ENCODE measurements at regions not wholly inside any gene's neighbourhood (a gene's known extent, or its start where the extent isn't known, plus 50 kb on each side); places are given as distances from the start of the nearest gene placed in this dataset.

DNA sequence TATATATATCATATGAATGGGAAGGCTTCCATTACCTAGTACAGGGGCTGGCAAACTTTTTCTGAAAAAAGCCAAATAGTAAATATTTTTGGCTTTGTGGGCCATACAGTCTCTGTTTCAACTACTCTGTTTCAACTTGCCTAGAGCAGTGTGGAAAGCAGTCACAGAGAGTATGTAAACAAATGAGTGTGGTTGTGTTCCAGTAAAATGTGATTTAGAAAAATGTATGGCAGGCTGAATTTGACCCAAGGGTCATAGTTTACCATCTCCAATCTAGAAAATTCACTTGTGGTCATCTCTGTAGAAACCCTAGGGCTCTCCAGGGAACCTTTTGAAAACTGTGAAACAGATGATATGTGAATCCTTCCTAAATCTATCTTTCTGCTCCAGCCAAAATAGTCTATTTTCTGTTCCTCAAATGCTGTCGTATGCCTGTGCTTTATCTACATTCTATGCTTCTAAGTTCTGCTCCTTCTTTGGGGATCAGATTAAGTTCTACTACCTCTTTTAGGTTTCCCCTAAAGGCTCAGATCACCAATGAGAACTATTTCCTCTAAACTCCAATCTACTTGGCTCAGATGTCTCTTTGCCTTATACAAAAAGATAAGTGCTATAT lies 356.2 kb downstream of the METTL15 start:
- Histone ChIP-seq H3K4me1 (ENCODE audit: insufficient read depth, low read length) (no peaks in the 10 kb centered on the region), H2AFZ (ENCODE audit: low read depth, low read length) (no peak overlapping the region), H3K27me3 (ENCODE audit: insufficient read depth, low read length, poor library complexity) (no peaks in the 10 kb centered on the region), H3K36me3 (ENCODE audit: insufficient read depth, low read length) (no peaks in the 10 kb centered on the region), H3K9me3 (ENCODE audit: insufficient read depth, low read length, severe bottlenecking) (no peaks in the 10 kb centered on the region), H3K9ac (ENCODE audit: low read depth, low read length) (no peak overlapping the region), H3K4me3 (ENCODE audit: low read depth in 1 of 2, low read length in 2 of 2) (no peak overlapping the region), H3K27ac (ENCODE audit: low read length) (no peak overlapping the region), H3K4me2 (ENCODE audit: insufficient read depth, low read length) (no peak overlapping the region), H3K79me2 (ENCODE audit: insufficient read depth, low read length) (no peaks in the 10 kb centered on the region), H4K20me1 (ENCODE audit: insufficient read depth, low read length) (no peaks in the 10 kb centered on the region)
- no peak for ATAC-seq (ENCODE audit: insufficient read depth, low read depth)
- TF ChIP-seq EZH2 (IDR thresholded peaks at IDR 0.05; ENCODE audit: borderline replicate concordance, low read depth, low read length, severe bottlenecking): no peak
- TF ChIP-seq, protein P1, sequence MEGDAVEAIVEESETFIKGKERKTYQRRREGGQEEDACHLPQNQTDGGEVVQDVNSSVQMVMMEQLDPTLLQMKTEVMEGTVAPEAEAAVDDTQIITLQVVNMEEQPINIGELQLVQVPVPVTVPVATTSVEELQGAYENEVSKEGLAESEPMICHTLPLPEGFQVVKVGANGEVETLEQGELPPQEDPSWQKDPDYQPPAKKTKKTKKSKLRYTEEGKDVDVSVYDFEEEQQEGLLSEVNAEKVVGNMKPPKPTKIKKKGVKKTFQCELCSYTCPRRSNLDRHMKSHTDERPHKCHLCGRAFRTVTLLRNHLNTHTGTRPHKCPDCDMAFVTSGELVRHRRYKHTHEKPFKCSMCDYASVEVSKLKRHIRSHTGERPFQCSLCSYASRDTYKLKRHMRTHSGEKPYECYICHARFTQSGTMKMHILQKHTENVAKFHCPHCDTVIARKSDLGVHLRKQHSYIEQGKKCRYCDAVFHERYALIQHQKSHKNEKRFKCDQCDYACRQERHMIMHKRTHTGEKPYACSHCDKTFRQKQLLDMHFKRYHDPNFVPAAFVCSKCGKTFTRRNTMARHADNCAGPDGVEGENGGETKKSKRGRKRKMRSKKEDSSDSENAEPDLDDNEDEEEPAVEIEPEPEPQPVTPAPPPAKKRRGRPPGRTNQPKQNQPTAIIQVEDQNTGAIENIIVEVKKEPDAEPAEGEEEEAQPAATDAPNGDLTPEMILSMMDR (IDR thresholded peaks at IDR 0.05; ENCODE audit: borderline replicate concordance, extremely low read depth, low read length, poor library complexity, severe bottlenecking): no peak
- DNase-seq: no peak

DNA sequence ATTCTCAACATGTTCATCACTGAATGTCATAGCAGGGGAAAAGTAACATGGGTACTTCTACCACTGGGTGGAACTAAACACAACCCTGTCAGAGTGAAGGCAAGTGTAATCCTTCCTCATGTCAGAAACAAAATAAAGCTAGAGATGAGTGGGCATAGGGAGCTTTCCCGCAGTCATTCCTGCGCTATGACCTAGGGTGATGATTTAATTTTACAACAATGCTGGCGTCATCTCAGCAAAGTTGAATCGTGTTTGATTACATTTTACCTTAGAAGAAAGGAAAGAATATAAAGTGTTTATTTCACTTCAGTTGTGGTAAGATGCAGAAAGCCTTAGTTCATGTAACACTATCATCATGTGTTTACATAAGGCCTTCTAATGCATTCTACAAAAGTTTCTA lies 355.6 kb downstream of the METTL15 start:
- Histone ChIP-seq H3K27ac (ENCODE audit: low read length) (no peak overlapping the region), H3K4me1 (ENCODE audit: insufficient read depth, low read length) (no peaks in the 10 kb centered on the region), H3K9ac (ENCODE audit: low read depth, low read length) (no peak overlapping the region), H3K27me3 (ENCODE audit: insufficient read depth, low read length, poor library complexity) (no peaks in the 10 kb centered on the region), H2AFZ (ENCODE audit: low read depth, low read length) (no peak overlapping the region), H3K36me3 (ENCODE audit: insufficient read depth, low read length) (no peaks in the 10 kb centered on the region), H3K4me2 (ENCODE audit: insufficient read depth, low read length) (no peak overlapping the region), H3K4me3 (ENCODE audit: low read depth in 1 of 2, low read length in 2 of 2) (no peak overlapping the region), H4K20me1 (ENCODE audit: insufficient read depth, low read length) (no peaks in the 10 kb centered on the region), H3K79me2 (ENCODE audit: insufficient read depth, low read length) (no peaks in the 10 kb centered on the region), H3K9me3 (ENCODE audit: insufficient read depth, low read length, severe bottlenecking) (no peaks in the 10 kb centered on the region)
- DNase-seq (no peak), ATAC-seq (ENCODE audit: insufficient read depth, low read depth) (no peak)
- no peak for TF ChIP-seq EZH2 (IDR thresholded peaks at IDR 0.05; ENCODE audit: borderline replicate concordance, low read depth, low read length, severe bottlenecking)
- TF ChIP-seq, protein P1 (IDR thresholded peaks at IDR 0.05; ENCODE audit: borderline replicate concordance, extremely low read depth, low read length, poor library complexity, severe bottlenecking): no peak

DNA sequence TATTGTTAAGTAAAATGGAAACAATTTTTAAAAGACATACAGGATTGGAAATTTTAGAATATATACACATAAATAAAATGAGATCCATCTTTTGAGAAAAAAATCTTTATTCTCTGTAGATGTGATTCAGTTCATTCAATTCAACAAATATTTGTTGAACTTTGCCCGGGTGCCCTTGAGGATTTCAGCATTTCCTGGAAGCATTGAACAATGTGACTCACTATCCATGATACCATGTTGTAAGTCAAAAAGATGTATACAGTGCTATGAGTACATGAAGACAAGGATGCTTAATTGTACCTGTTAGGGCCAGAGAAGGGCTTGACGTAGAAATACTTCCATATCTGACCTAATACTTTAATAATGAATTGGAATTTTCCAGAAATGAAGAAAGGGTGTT lies 353.7 kb downstream of the METTL15 start:
- DNase-seq (no peak), ATAC-seq (ENCODE audit: insufficient read depth, low read depth) (no peak)
- Histone ChIP-seq H3K27ac (ENCODE audit: low read length) (no peak overlapping the region), H2AFZ (ENCODE audit: low read depth, low read length) (no peak overlapping the region), H3K4me1 (ENCODE audit: insufficient read depth, low read length) (no peaks in the 10 kb centered on the region), H3K4me3 (ENCODE audit: low read depth in 1 of 2, low read length in 2 of 2) (no peak overlapping the region), H4K20me1 (ENCODE audit: insufficient read depth, low read length) (no peaks in the 10 kb centered on the region), H3K4me2 (ENCODE audit: insufficient read depth, low read length) (no peak overlapping the region), H3K9ac (ENCODE audit: low read depth, low read length) (no peak overlapping the region), H3K79me2 (ENCODE audit: insufficient read depth, low read length) (no peaks in the 10 kb centered on the region), H3K36me3 (ENCODE audit: insufficient read depth, low read length) (no peaks in the 10 kb centered on the region), H3K27me3 (ENCODE audit: insufficient read depth, low read length, poor library complexity) (no peaks in the 10 kb centered on the region), H3K9me3 (ENCODE audit: insufficient read depth, low read length, severe bottlenecking) (no peaks in the 10 kb centered on the region)
- TF ChIP-seq, protein P1 (IDR thresholded peaks at IDR 0.05; ENCODE audit: borderline replicate concordance, extremely low read depth, low read length, poor library complexity, severe bottlenecking): no peak
- no peak for TF ChIP-seq EZH2 (IDR thresholded peaks at IDR 0.05; ENCODE audit: borderline replicate concordance, low read depth, low read length, severe bottlenecking)

Measured in DND-41 (cell line).